K562 (cell line): ENCODE measurements at regions not wholly inside any gene's neighbourhood (a gene's known extent, or its start where the extent isn't known, plus 50 kb on each side); places are given as distances from the start of the nearest gene placed in this dataset.

Experiments used
- ATAC-seq: fragments of 200-7000 bp; cut with Tn5 transposase; 3 replicates; pipeline ENCODE4 v1.9.1; 2020; ENCODE audit warnings: moderate library complexity
- BruUV-seq: library from RNA; stranded (reverse); fragments of 400-500 nt; replicated peaks from 2 replicates; lab custom pipeline; 2021; lab: Mats Ljungman, UMichigan
- CTCF ChIA-PET: fragments of 300-600 bp; formaldehyde crosslinking; extraction: SDS; loops from one replicate; lab custom pipeline; 2021; ENCODE audit warnings: low intra/inter-chr PET ratio; lab: Yijun Ruan, JAX
- POLR2A ChIA-PET: fragments of 300-600, 350-650 bp; sonication (Branson Sonifier 250); formaldehyde crosslinking; extraction: SDS; loops from one replicate; lab custom pipeline; 2021; ENCODE audit warnings: antibody characterized with exemption, inconsistent platforms; lab: Yijun Ruan, JAX
- DNase-seq, 4 experiments: peaks; one replicate each; pipeline versions ENCODE4 v3.0.0 to v3.0.0-alpha.2; 2011 to 2018; ENCODE audit warnings: low spot score in 3 of 4, mixed read lengths in 3 of 4; ENCODE audit errors: extremely low read depth in 1 of 4
- FAIRE-seq: peaks from 2 replicates; lab custom pipeline; 2011; peaks lifted over from hg19 to GRCh38; lab: Jason Lieb, UNC
- H2AFZ ChIP-seq: 2 replicates; pipeline ENCODE4 v1.6.0; 2011; ENCODE audit warnings: low read depth, low read length, control low read depth, inconsistent platforms
- H3K27ac ChIP-seq: fragments of 200-600 bp; 3 replicates; pipeline ENCODE4 v1.8.0; 2011; ENCODE audit warnings: low read depth, mild to moderate bottlenecking, control low read depth, inconsistent platforms, low read length, moderate library complexity, mixed read lengths; ENCODE audit errors: extremely low read depth
- H3K27me3 ChIP-seq, 2 experiments: fragments of 300-600 bp in 1 of 2; 2 replicates in 1 of 2; 3 replicates in 1 of 2; pipeline versions ENCODE4 v1.6.0 to v1.8.0; 2011; ENCODE audit warnings: inconsistent platforms in 2 of 2, low read length in 2 of 2, mild to moderate bottlenecking in 1 of 2, mixed read lengths in 1 of 2, moderate library complexity in 1 of 2; ENCODE audit not compliant: control insufficient read depth in 2 of 2, insufficient read depth in 2 of 2
- H3K36me3 ChIP-seq: fragments of 300-600 bp; 3 replicates; pipeline ENCODE4 v1.8.0; 2011; ENCODE audit warnings: mild to moderate bottlenecking, low read length, inconsistent platforms; ENCODE audit not compliant: control insufficient read depth, insufficient read depth
- H3K4me1 ChIP-seq, 2 experiments: fragments of 200-600 bp in 1 of 2; replicated peaks in 1 of 2; 2 replicates in 1 of 2; 3 replicates in 1 of 2; pipeline versions ENCODE4 v1.5.1 to v1.8.0; 2011; ENCODE audit warnings: inconsistent platforms in 2 of 2, low read length in 2 of 2, mild to moderate bottlenecking in 1 of 2, mixed read lengths in 1 of 2, moderate library complexity in 1 of 2; ENCODE audit not compliant: control insufficient read depth in 2 of 2, insufficient read depth in 2 of 2
- H3K4me2 ChIP-seq: 2 replicates; pipeline ENCODE4 v1.6.1; 2011; ENCODE audit warnings: low read length, control low read depth, inconsistent platforms, mixed read lengths; ENCODE audit not compliant: insufficient read depth
- H3K4me3 ChIP-seq: fragments of 200-600 bp; sonication (generic), shearing (Covaris generic); 2 replicates; pipeline ENCODE4 v1.5.1; 2016; ENCODE audit warnings: control low read depth, inconsistent platforms
- H3K79me2 ChIP-seq: fragments of 200-600 bp; 3 replicates; pipeline ENCODE4 v1.8.0; 2011; ENCODE audit warnings: low read length, inconsistent platforms; ENCODE audit not compliant: control insufficient read depth, insufficient read depth
- H3K9ac ChIP-seq, 2 experiments: 2 replicates each; pipeline versions ENCODE4 v1.6.0 to v1.6.1; 2011; ENCODE audit warnings: low read depth in 2 of 2, low read length in 2 of 2, control low read depth in 1 of 2, inconsistent platforms in 1 of 2, mild to moderate bottlenecking in 1 of 2, mixed read lengths in 1 of 2; ENCODE audit not compliant: insufficient read depth in 1 of 2
- H3K9me1 ChIP-seq: one replicate; pipeline ENCODE4 v1.6.0; 2011; ENCODE audit warnings: inconsistent platforms, mild to moderate bottlenecking, low read length, moderate library complexity; ENCODE audit not compliant: control insufficient read depth, insufficient read depth
- H3K9me3 ChIP-seq: replicated peaks from 2 replicates; pipeline ENCODE4 v1.5.1; 2011; ENCODE audit warnings: low read depth, low read length, inconsistent platforms; ENCODE audit not compliant: control insufficient read depth, insufficient read depth
- H4K20me1 ChIP-seq: replicated peaks from 2 replicates; pipeline ENCODE4 v1.6.1; 2011; ENCODE audit warnings: low read length, inconsistent platforms, mixed read lengths; ENCODE audit not compliant: control insufficient read depth, insufficient read depth
- CREB3 ChIP-seq: fragments of 450-650 bp; conservative IDR thresholded peaks from 2 replicates; pipeline ENCODE4 v1.6.1; 2016; ENCODE audit warnings: missing genetic modification characterization, low read depth, mild to moderate bottlenecking, missing compliant biosample characterization, moderate library complexity
- GTF2A2 ChIP-seq: IDR thresholded peaks from 2 replicates; pipeline ENCODE4 v1.6.1; 2016; ENCODE audit warnings: mild to moderate bottlenecking, missing genetic modification characterization, missing compliant biosample characterization
- MTA1 ChIP-seq: fragments of 450-650 bp; IDR thresholded peaks from 2 replicates; pipeline ENCODE4 v1.6.1; 2017; ENCODE audit warnings: borderline replicate concordance
- PHB ChIP-seq: fragments of 250-450 bp; sonication (Bioruptor Pico); IDR thresholded peaks from 2 replicates; pipeline ENCODE4 v1.5.0; 2021
- PTRF ChIP-seq: fragments of 450-650 bp; IDR thresholded peaks from 2 replicates; pipeline ENCODE4 v1.6.1; 2016; ENCODE audit warnings: mild to moderate bottlenecking, missing genetic modification characterization, missing compliant biosample characterization
- RAD21 ChIP-seq, 2 experiments: fragments of 250-450 bp in 1 of 2; fragments of 450-650 bp in 1 of 2; sonication (Bioruptor Pico) in 1 of 2; formaldehyde crosslinking in 1 of 2; IDR thresholded peaks in 1 of 2; conservative IDR thresholded peaks in 1 of 2; 2 replicates each; pipeline versions ENCODE4 v1.4.0 to v1.8.0; 2020 to 2022; ENCODE audit warnings: mild to moderate bottlenecking in 2 of 2, moderate library complexity in 1 of 2
- RHOXF2B ChIP-seq: fragments of 250-450 bp; sonication (Bioruptor Pico); conservative IDR thresholded peaks from 2 replicates; pipeline ENCODE4 v1.5.1; 2021
- SMC3 ChIP-seq: conservative IDR thresholded peaks from 2 replicates; pipeline ENCODE4 v1.6.1; 2011; ENCODE audit warnings: low read depth, low read length, improper control_type of control experiment; ENCODE audit not compliant: insufficient read depth
- ZNF146 ChIP-seq: IDR thresholded peaks from one replicate; pipeline ENCODE4 v1.6.1; 2018; ENCODE audit warnings: missing compliant biosample characterization; ENCODE audit not compliant: unreplicated experiment
- WGBS: fragments of 100-300 bp; shearing (Covaris generic); methylation state at CpG from one replicate; pipeline ENCODE4 v1.1.6; 2016; ENCODE audit warnings: low coverage, mixed read lengths; ENCODE audit not compliant: insufficient coverage; ENCODE audit errors: missing lambda C conversion rate; 5-methylcytosine and 5-hydroxymethylcytosine counted together
- in situ Hi-C: fragments of 300-500 bp; cut with MboI; formaldehyde crosslinking; loops from 4 replicates; pipeline ENCODE4 v1.15.0; 2018; ENCODE audit warnings: inconsistent platforms, mixed read lengths
- intact Hi-C: fragments of 100-400 bp; cut with micrococcal nuclease; formaldehyde crosslinking; loops from 2 replicates; pipeline ENCODE4 v1.14.2; 2022

GRCh38 chr13:85230691-85231093 lies 568.5 kb downstream of the SLITRK6 start:
- in situ Hi-C loops: no loop called here
- no peak for ATAC-seq
- no peak overlapping the region for H3K4me2 ChIP-seq
- DNase-seq: no peak
- no peak overlapping the region for H2AFZ ChIP-seq
- H3K36me3 ChIP-seq: no peaks in the 10 kb centered on the region
- no peaks in the 10 kb centered on the region for H3K79me2 ChIP-seq
- TF ChIP-seq RHOXF2B (CRISPR knock-in tag) (no peak), CREB3 (tag) (no peak), ZNF146 (CRISPR knock-in tag) (no peak), RAD21 (CRISPR knock-in tag; conservative IDR thresholded peaks at IDR 0.05 in 1 of 2, IDR thresholded peaks at IDR 0.05 in 1 of 2) (no peak), SMC3 (no peak), GTF2A2 (tag) (no peak), PTRF (tag) (no peak), MTA1 (no peak), PHB (no peak)
- H3K9me3 ChIP-seq: no peaks in the 10 kb centered on the region
- CTCF ChIA-PET: no interaction called here
- no peaks in the 10 kb centered on the region for H3K4me1 ChIP-seq
- H3K9ac ChIP-seq: no peak overlapping the region
- no TSS peak for BruUV-seq
- H3K27me3 ChIP-seq: no peaks in the 10 kb centered on the region
- H3K9me1 ChIP-seq: no peaks in the 10 kb centered on the region
- WGBS: 8% methylated on average over 4 of the region's 4 CpGs
- POLR2A ChIA-PET: no interaction called here
- H3K4me3 ChIP-seq: no peak overlapping the region
- FAIRE-seq: no peak
- intact Hi-C loops: no loop called here
- no peak overlapping the region for H3K27ac ChIP-seq
- H4K20me1 ChIP-seq: no peaks in the 10 kb centered on the region
